ENCODE measurements at regions not wholly inside any gene's neighbourhood (a gene's known extent, or its start where the extent isn't known, plus 50 kb on each side); places are given as distances from the start of the nearest gene placed in this dataset.

DNA sequence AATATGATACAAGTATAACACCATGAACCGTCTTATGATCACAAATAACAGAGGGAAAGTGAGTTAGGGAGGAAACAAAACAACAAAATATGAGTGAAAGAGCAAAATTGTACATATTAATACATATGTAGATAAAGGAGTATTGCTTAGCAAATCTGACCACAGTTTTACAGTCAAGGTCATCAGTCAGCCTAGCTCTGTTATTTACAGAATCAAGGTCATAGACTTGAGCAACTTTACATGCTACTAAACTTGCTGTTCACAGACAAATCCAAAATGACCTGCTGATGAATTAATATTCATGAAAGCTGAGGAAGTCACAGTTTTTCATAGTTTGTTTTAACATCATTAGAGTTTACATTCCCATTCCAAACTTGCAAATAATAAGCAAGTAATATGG lies 1387.7 kb upstream of the ACO1 start:
- TF ChIP-seq POLR2A (IDR thresholded peaks at IDR 0.05; ENCODE audit: low read length) = no peak
- TF ChIP-seq GATA1 (IDR thresholded peaks at IDR 0.05; ENCODE audit: low read depth, low read length) = no peak

Data from erythroblast (primary cell).